ENCODE measurements at regions not wholly inside any gene's neighbourhood (a gene's known extent, or its start where the extent isn't known, plus 50 kb on each side); places are given as distances from the start of the nearest gene placed in this dataset.

DNA sequence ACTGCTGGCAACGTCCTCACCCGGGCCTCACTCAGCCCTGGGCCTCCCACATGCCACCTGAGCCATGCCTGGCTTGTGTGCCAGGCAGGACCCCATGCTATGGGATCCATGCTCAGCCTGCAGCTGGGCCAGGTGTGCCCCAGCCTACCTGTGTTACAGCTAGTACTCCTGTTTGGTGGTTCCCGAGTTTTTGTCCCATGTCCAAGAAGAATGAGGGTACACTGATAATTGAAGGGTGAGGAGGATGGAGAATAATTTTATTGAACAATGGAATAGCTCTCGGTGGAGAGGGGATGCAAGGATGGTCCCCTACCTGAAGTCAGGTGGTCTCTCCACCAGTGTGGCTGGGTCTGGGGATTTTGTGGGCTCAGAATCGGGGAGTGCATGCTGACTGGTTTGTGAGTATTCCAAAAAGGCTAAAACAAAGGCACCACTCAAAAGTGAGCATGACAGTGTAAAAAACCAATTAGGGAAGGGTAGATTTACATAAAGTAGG, 137.9 kb downstream of the TNFSF18 start:
- H3K4me1 ChIP-seq (ENCODE audit: control insufficient read depth in 3 of 3, insufficient read depth in 2 of 3, low read depth in 1 of 3, low read length in 2 of 3): no peaks in the 10 kb centered on the region
- H3K27me3 ChIP-seq (ENCODE audit: control insufficient read depth in 3 of 3, insufficient read depth in 3 of 3, low read length in 3 of 3): no peaks in the 10 kb centered on the region
- no peaks in the 10 kb centered on the region for H3K36me3 ChIP-seq (ENCODE audit: control insufficient read depth in 3 of 3, insufficient read depth in 2 of 3, low read depth in 1 of 3, low read length in 3 of 3)
- H3K9me3 ChIP-seq (ENCODE audit: control insufficient read depth in 2 of 2, insufficient read depth in 1 of 2, low read depth in 1 of 2, low read length in 1 of 2): peaks cover 2 to 15% of the 10 kb centered on the region in 2 donors
- no peak for FAIRE-seq
- no peak overlapping the region for H3K27ac ChIP-seq (ENCODE audit: low read depth in 1 of 3, low read length in 2 of 3)
- DNase-seq: no peak
- no peak overlapping the region for H3K4me3 ChIP-seq (ENCODE audit: low read depth in 1 of 3, low read length in 3 of 3)
- WGBS, 3 donors: 80 to 93% (median 81%) methylated on average over 5 of the region's 5 CpGs

DNA sequence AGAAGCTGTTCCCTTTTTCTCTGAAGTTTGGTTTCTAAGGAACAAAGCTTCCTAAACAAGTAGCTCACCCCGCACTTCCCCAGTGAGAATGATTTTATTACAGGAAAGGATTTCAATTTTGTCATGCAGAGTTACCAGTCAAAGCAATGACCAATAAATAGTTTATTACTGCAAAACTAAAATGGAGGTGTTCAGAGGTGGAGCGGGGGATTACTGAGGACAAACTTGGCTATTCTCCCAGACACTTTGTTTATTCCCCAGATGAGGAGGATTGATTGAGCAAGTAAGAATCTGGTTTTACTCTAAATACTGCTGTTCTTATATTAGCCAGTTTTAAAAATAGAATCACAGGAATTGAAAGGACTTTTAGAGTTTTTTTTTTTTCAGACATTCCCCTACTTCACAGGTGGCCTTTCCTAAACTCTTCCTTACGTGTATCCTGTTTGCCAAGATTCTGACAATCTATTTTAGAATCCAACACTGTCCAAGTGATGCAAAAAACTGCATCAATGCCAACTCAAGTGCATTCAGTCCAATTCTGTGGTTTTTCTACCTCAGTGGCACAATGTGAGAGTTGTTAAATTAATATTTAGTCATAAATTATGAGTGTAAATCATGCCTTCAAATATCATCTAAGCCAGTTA, 136.1 kb downstream of the TNFSF18 start:
- H3K27me3 ChIP-seq (ENCODE audit: control insufficient read depth in 3 of 3, insufficient read depth in 3 of 3, low read length in 3 of 3): no peaks in the 10 kb centered on the region
- DNase-seq (no peak), FAIRE-seq (no peak)
- peaks cover 2 to 18% of the 10 kb centered on the region in 2 donors for H3K9me3 ChIP-seq (ENCODE audit: control insufficient read depth in 2 of 2, insufficient read depth in 1 of 2, low read depth in 1 of 2, low read length in 1 of 2)
- no peak overlapping the region for H3K27ac ChIP-seq (ENCODE audit: low read depth in 1 of 3, low read length in 2 of 3)
- no peaks in the 10 kb centered on the region for H3K4me1 ChIP-seq (ENCODE audit: control insufficient read depth in 3 of 3, insufficient read depth in 2 of 3, low read depth in 1 of 3, low read length in 2 of 3)
- WGBS, 3 donors: 37 to 44% (median 40%) methylated on average over 3 of the region's 3 CpGs
- no peaks in the 10 kb centered on the region for H3K36me3 ChIP-seq (ENCODE audit: control insufficient read depth in 3 of 3, insufficient read depth in 2 of 3, low read depth in 1 of 3, low read length in 3 of 3)
- H3K4me3 ChIP-seq (ENCODE audit: low read depth in 1 of 3, low read length in 3 of 3): no peak overlapping the region

DNA sequence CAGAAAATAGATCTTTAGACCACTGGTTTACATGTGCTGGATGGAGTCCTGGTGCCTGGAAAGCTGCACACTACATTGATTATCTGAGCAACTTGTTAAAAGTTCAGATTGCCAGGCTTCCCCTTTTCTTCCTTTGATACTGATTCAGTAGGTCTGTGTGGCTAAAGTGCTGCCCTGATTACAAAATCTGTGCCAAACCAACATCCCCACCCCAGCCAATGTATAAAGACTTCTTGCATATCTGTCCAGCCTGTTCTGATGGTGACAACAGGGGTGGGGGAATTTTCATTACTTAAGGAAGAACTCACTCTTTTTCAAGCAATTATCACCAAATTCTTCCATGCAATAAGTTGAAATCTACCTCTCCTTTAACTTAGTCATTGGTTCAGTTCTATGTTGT, 135.5 kb downstream of the TNFSF18 start:
- Histone ChIP-seq H3K9me3 (ENCODE audit: control insufficient read depth in 2 of 2, insufficient read depth in 1 of 2, low read depth in 1 of 2, low read length in 1 of 2) (peaks cover 2 to 18% of the 10 kb centered on the region in 2 donors), H3K4me3 (ENCODE audit: low read depth in 1 of 3, low read length in 3 of 3) (no peak overlapping the region), H3K27me3 (ENCODE audit: control insufficient read depth in 3 of 3, insufficient read depth in 3 of 3, low read length in 3 of 3) (no peaks in the 10 kb centered on the region), H3K4me1 (ENCODE audit: control insufficient read depth in 3 of 3, insufficient read depth in 2 of 3, low read depth in 1 of 3, low read length in 2 of 3) (no peaks in the 10 kb centered on the region), H3K36me3 (ENCODE audit: control insufficient read depth in 3 of 3, insufficient read depth in 2 of 3, low read depth in 1 of 3, low read length in 3 of 3) (no peaks in the 10 kb centered on the region), H3K27ac (ENCODE audit: low read depth in 1 of 3, low read length in 2 of 3) (no peak overlapping the region)
- FAIRE-seq (no peak), DNase-seq (no peak)

DNA sequence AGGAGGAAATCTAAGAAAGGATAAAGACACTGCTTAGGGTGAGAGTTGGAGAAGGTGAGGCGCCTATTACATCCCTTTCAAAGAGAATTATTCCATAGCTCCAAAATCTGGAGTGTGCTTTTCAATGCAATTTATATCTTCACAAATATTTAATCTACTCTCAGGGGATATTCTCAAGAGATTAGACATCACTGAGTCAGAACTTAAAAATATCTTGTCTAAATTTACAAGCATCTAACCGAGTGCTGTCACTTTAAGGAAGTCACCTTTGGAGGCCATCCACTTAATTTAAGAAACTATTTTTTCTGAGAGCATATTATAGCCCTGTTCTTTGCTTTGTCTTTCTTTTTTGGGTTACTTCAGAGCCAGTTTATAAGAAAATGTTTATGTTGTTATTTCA, 134.6 kb downstream of the TNFSF18 start:
- FAIRE-seq: no peak
- 82 to 94% (median 88%) methylated on average over 2 of the region's 2 CpGs for whole genome bisulfite sequencing, 3 donors

DNA sequence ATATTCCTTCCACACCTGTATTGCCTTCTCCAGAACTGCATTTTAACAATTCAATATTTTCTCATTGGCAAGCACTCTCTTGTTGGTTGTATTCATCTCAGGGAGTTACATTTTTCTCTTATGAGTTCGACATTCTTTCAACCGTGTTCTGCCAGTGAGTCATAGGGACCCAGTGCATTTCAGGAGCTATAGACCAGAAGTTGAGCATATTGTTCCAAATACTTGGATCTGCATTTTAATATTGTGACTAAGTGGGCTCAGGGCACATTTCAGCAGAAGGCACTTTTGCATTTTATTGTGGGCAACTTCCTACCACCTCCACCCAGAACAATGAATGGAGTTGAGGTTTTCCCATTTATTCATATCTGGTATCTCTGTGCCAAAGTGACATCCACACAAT, 132.8 kb downstream of the TNFSF18 start:
- no peak overlapping the region for H3K4me3 ChIP-seq (ENCODE audit: low read depth in 1 of 3, low read length in 3 of 3)
- H3K36me3 ChIP-seq (ENCODE audit: control insufficient read depth in 3 of 3, insufficient read depth in 2 of 3, low read depth in 1 of 3, low read length in 3 of 3): no peaks in the 10 kb centered on the region
- no peak for FAIRE-seq
- WGBS, 3 donors: 77 to 93% (median 86%) methylated on average over 2 of the region's 2 CpGs
- H3K27me3 ChIP-seq (ENCODE audit: control insufficient read depth in 3 of 3, insufficient read depth in 3 of 3, low read length in 3 of 3): no peaks in the 10 kb centered on the region
- no peak overlapping the region for H3K27ac ChIP-seq (ENCODE audit: low read depth in 1 of 3, low read length in 2 of 3)
- no peaks in the 10 kb centered on the region for H3K4me1 ChIP-seq (ENCODE audit: control insufficient read depth in 3 of 3, insufficient read depth in 2 of 3, low read depth in 1 of 3, low read length in 2 of 3)
- H3K9me3 ChIP-seq (ENCODE audit: control insufficient read depth in 2 of 2, insufficient read depth in 1 of 2, low read depth in 1 of 2, low read length in 1 of 2): peaks cover 0 to 7% of the 10 kb centered on the region in 2 donors
- no peak for DNase-seq

More for the DNA sequence above, 134.6 kb downstream of the TNFSF18 start:
- Histone ChIP-seq H3K27ac (ENCODE audit: low read depth in 1 of 3, low read length in 2 of 3) (no peak overlapping the region), H3K4me1 (ENCODE audit: control insufficient read depth in 3 of 3, insufficient read depth in 2 of 3, low read depth in 1 of 3, low read length in 2 of 3) (no peaks in the 10 kb centered on the region), H3K36me3 (ENCODE audit: control insufficient read depth in 3 of 3, insufficient read depth in 2 of 3, low read depth in 1 of 3, low read length in 3 of 3) (no peaks in the 10 kb centered on the region), H3K4me3 (ENCODE audit: low read depth in 1 of 3, low read length in 3 of 3) (no peak overlapping the region), H3K9me3 (ENCODE audit: control insufficient read depth in 2 of 2, insufficient read depth in 1 of 2, low read depth in 1 of 2, low read length in 1 of 2) (peaks cover 2 to 18% of the 10 kb centered on the region in 2 donors), H3K27me3 (ENCODE audit: control insufficient read depth in 3 of 3, insufficient read depth in 3 of 3, low read length in 3 of 3) (no peaks in the 10 kb centered on the region)
- DNase-seq: no peak

DNA sequence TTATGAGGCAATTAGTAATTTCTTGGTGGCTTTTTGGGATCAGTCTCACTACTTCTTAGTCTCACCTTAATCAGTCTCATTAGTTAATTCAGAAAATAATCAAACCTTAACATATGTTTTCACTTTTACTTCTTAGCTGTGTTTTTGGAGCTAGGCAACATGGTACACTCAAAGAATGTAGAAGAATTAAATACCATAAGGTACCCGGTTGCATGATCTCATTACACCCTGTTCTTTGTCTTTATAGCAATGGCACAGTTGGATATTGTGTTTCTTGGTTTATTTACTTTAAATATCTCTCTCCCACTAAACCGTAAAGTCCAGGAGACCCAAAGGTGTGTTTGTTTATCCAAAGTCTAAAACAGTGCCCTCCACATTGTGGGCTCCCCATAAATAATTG, 132.3 kb downstream of the TNFSF18 start:
- no peak for FAIRE-seq
- WGBS, 3 donors: 44 to 72% (median 69%) methylated on average over 2 of the region's 2 CpGs
- no peak overlapping the region for H3K4me3 ChIP-seq (ENCODE audit: low read depth in 1 of 3, low read length in 3 of 3)
- no peaks in the 10 kb centered on the region for H3K4me1 ChIP-seq (ENCODE audit: control insufficient read depth in 3 of 3, insufficient read depth in 2 of 3, low read depth in 1 of 3, low read length in 2 of 3)
- H3K9me3 ChIP-seq (ENCODE audit: control insufficient read depth in 2 of 2, insufficient read depth in 1 of 2, low read depth in 1 of 2, low read length in 1 of 2): peaks cover 0 to 3% of the 10 kb centered on the region in 2 donors
- no peak overlapping the region for H3K27ac ChIP-seq (ENCODE audit: low read depth in 1 of 3, low read length in 2 of 3)
- H3K27me3 ChIP-seq (ENCODE audit: control insufficient read depth in 3 of 3, insufficient read depth in 3 of 3, low read length in 3 of 3): no peaks in the 10 kb centered on the region
- no peaks in the 10 kb centered on the region for H3K36me3 ChIP-seq (ENCODE audit: control insufficient read depth in 3 of 3, insufficient read depth in 2 of 3, low read depth in 1 of 3, low read length in 3 of 3)
- DNase-seq: no peak

GRCh38 chr1:172926070-172926469, 124.7 kb downstream of the TNFSF18 start:
- Histone ChIP-seq H3K4me1 (ENCODE audit: control insufficient read depth in 3 of 3, insufficient read depth in 2 of 3, low read depth in 1 of 3, low read length in 2 of 3) (no peaks in the 10 kb centered on the region), H3K27ac (ENCODE audit: low read depth in 1 of 3, low read length in 2 of 3) (no peak overlapping the region), H3K4me3 (ENCODE audit: low read depth in 1 of 3, low read length in 3 of 3) (no peak overlapping the region), H3K36me3 (ENCODE audit: control insufficient read depth in 3 of 3, insufficient read depth in 2 of 3, low read depth in 1 of 3, low read length in 3 of 3) (no peaks in the 10 kb centered on the region), H3K27me3 (ENCODE audit: control insufficient read depth in 3 of 3, insufficient read depth in 3 of 3, low read length in 3 of 3) (no peaks in the 10 kb centered on the region), H3K9me3 (ENCODE audit: control insufficient read depth in 2 of 2, insufficient read depth in 1 of 2, low read depth in 1 of 2, low read length in 1 of 2) (no peaks in the 10 kb centered on the region)
- no peak for DNase-seq
- 67 to 80% (median 68%) methylated on average over 2 of the region's 2 CpGs for WGBS, 3 donors
- no peak for FAIRE-seq

DNA sequence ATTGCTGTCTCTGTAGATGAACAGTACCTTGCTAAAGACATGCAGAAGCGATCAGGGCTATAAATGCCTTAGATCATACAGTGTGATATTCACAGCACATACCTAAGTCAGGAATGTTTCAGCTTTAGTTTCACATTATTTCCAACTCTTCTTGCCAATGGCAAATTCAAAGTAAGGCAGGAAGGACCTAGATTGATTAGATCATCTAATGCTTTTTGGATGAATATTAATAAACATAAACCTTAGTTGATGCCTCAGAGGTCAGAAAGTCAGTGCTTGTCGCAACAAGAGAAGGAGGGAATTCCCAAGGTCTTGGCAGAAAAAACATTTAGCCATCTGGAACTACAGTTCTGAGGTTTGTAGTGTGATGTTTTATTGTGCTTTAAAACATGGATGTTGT, 122.3 kb downstream of the TNFSF18 start:
- Histone ChIP-seq H3K9me3 (ENCODE audit: control insufficient read depth in 2 of 2, insufficient read depth in 1 of 2, low read depth in 1 of 2, low read length in 1 of 2) (no peaks in the 10 kb centered on the region), H3K27ac (ENCODE audit: low read depth in 1 of 3, low read length in 2 of 3) (no peak overlapping the region), H3K27me3 (ENCODE audit: control insufficient read depth in 3 of 3, insufficient read depth in 3 of 3, low read length in 3 of 3) (no peaks in the 10 kb centered on the region), H3K36me3 (ENCODE audit: control insufficient read depth in 3 of 3, insufficient read depth in 2 of 3, low read depth in 1 of 3, low read length in 3 of 3) (no peaks in the 10 kb centered on the region), H3K4me3 (ENCODE audit: low read depth in 1 of 3, low read length in 3 of 3) (no peak overlapping the region), H3K4me1 (ENCODE audit: control insufficient read depth in 3 of 3, insufficient read depth in 2 of 3, low read depth in 1 of 3, low read length in 2 of 3) (peaks cover 0 to 3% (median 0%) of the 10 kb centered on the region in 3 donors)
- no peak for DNase-seq
- no peak for FAIRE-seq
- 83 to 91% (median 84%) methylated on average over 2 of the region's 2 CpGs for WGBS, 3 donors

GRCh38 chr1:172929006-172929405, 121.7 kb downstream of the TNFSF18 start:
- no peaks in the 10 kb centered on the region for H3K27me3 ChIP-seq (ENCODE audit: control insufficient read depth in 3 of 3, insufficient read depth in 3 of 3, low read length in 3 of 3)
- H3K4me1 ChIP-seq (ENCODE audit: control insufficient read depth in 3 of 3, insufficient read depth in 2 of 3, low read depth in 1 of 3, low read length in 2 of 3): peaks cover 0 to 3% (median 0%) of the 10 kb centered on the region in 3 donors
- no peak overlapping the region for H3K27ac ChIP-seq (ENCODE audit: low read depth in 1 of 3, low read length in 2 of 3)
- DNase-seq (no peak), FAIRE-seq (no peak)
- WGBS, 3 donors: 71 to 81% (median 81%) methylated on average over 2 of the region's 2 CpGs
- no peak overlapping the region for H3K4me3 ChIP-seq (ENCODE audit: low read depth in 1 of 3, low read length in 3 of 3)
- H3K9me3 ChIP-seq (ENCODE audit: control insufficient read depth in 2 of 2, insufficient read depth in 1 of 2, low read depth in 1 of 2, low read length in 1 of 2): no peaks in the 10 kb centered on the region
- H3K36me3 ChIP-seq (ENCODE audit: control insufficient read depth in 3 of 3, insufficient read depth in 2 of 3, low read depth in 1 of 3, low read length in 3 of 3): no peaks in the 10 kb centered on the region
